Suprapubic skin (tissue), 4 donors: ENCODE measurements at regions not wholly inside any gene's neighbourhood (a gene's known extent, or its start where the extent isn't known, plus 50 kb on each side); places are given as distances from the start of the nearest gene placed in this dataset.
"Not testable (repeated sequence)": the region's sequence is repeated elsewhere in the genome, so short reads cannot be mapped to it uniquely, and the experiment has no call there.

ENCODE experiments used
- EP300 ChIP-seq: sonication (generic); formaldehyde crosslinking; IDR thresholded peaks from one replicate; pipeline ENCODE4 v1.6.1; 2017; ENCODE audit warnings: antibody characterized with exemption
- POLR2A ChIP-seq, 2 donors: fragments of 450-650 bp; IDR thresholded peaks; one replicate each; pipeline ENCODE4 v1.6.1; 2017; ENCODE audit warnings: antibody characterized with exemption in 2 of 2, mild to moderate bottlenecking in 2 of 2, moderate library complexity in 2 of 2
- POLR2AphosphoS5 ChIP-seq, 3 donors: sonication (generic); formaldehyde crosslinking; IDR thresholded peaks; one replicate each; pipeline ENCODE4 v1.6.1; 2017; ENCODE audit warnings: antibody characterized with exemption in 3 of 3
- TF ChIP-seq, protein P1 (sequence below), 2 donors: fragments of 200-600 bp in 1 of 2; fragments of 450-650 bp in 1 of 2; sonication (generic) in 1 of 2; IDR thresholded peaks; one replicate each; pipeline ENCODE4 v1.5.1; 2016 to 2019; ENCODE audit warnings: antibody characterized with exemption in 2 of 2, mild to moderate bottlenecking in 1 of 2, moderate library complexity in 1 of 2

DNA sequence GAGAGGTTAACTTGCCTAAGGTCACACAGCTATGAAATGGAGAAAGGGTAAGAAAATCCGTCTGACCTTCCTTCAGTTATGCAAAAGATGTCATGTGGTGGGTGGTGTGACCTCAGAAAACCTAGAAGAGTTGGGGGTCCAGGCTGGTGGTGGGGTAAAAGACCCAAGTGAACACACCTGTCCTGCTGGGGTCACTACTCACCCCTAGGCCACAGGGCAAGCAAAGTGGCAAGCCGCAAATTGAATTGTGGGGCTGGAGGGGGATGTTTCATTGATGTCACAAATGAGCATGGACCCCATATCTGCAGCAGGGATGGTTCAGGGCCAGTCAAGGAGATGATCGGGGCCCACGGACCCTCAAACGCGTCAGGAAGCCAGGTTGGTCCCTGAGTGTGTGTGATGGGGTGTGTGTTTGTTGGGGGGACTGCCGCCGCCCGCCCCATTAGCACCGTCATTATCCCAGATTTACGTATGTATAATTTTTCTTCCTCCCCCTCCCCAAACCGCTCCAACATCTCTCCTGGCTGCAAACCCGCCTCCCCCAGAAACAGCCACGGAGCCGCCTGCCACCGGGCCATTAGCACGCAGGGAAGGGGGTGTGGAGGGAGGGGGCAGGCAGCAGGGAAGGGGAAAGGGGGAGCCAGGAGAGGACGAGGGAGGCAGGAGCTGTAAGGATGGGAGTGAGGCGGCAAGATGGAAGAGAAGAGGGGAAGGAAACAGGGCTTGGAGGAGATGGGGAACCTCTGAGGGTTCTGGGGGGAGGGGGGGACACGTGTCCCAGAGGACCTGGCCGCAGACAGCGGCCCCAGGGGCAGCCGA is 157.4 kb downstream of the CRLF3 start:
- not testable (repeated sequence) for TF ChIP-seq POLR2A (IDR thresholded peaks at IDR 0.05); EP300; POLR2AphosphoS5 (IDR thresholded peaks at IDR 0.05)
- TF ChIP-seq, protein P1, sequence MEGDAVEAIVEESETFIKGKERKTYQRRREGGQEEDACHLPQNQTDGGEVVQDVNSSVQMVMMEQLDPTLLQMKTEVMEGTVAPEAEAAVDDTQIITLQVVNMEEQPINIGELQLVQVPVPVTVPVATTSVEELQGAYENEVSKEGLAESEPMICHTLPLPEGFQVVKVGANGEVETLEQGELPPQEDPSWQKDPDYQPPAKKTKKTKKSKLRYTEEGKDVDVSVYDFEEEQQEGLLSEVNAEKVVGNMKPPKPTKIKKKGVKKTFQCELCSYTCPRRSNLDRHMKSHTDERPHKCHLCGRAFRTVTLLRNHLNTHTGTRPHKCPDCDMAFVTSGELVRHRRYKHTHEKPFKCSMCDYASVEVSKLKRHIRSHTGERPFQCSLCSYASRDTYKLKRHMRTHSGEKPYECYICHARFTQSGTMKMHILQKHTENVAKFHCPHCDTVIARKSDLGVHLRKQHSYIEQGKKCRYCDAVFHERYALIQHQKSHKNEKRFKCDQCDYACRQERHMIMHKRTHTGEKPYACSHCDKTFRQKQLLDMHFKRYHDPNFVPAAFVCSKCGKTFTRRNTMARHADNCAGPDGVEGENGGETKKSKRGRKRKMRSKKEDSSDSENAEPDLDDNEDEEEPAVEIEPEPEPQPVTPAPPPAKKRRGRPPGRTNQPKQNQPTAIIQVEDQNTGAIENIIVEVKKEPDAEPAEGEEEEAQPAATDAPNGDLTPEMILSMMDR (IDR thresholded peaks at IDR 0.05) = not testable (repeated sequence)
